Nephron progenitor cell (in vitro differentiated cells): ENCODE measurements at regions not wholly inside any gene's neighbourhood (a gene's known extent, or its start where the extent isn't known, plus 50 kb on each side); places are given as distances from the start of the nearest gene placed in this dataset.

ENCODE experiments used
- DNase-seq: peaks from one replicate; pipeline ENCODE4 v3.0.0; 2021
- H3K27ac Mint-ChIP-seq: 2 replicates; pipeline ENCODE4 v1.8.0; 2021; ENCODE audit warnings: mild to moderate bottlenecking, moderate library complexity, mixed read lengths
- H3K27me3 Mint-ChIP-seq: 2 replicates; pipeline ENCODE4 v1.8.0; 2021; ENCODE audit warnings: mild to moderate bottlenecking, low read depth, mixed read lengths; ENCODE audit not compliant: poor library complexity
- H3K36me3 Mint-ChIP-seq: 2 replicates; pipeline ENCODE4 v1.8.0; 2021; ENCODE audit warnings: low read depth, mixed read lengths
- H3K4me1 Mint-ChIP-seq: 2 replicates; pipeline ENCODE4 v1.8.0; 2021; ENCODE audit warnings: mixed read lengths
- H3K4me3 Mint-ChIP-seq: 2 replicates; pipeline ENCODE4 v1.8.0; 2021; ENCODE audit warnings: mild to moderate bottlenecking, moderate library complexity, mixed read lengths
- H3K9me3 Mint-ChIP-seq: 2 replicates; pipeline ENCODE4 v1.8.0; 2021; ENCODE audit warnings: mild to moderate bottlenecking, moderate library complexity, mixed read lengths
- CTCF ChIP-seq: fragments of 200-600 bp; sonication (generic); IDR thresholded peaks from 2 replicates; pipeline ENCODE4 v1.5.0; 2021; ENCODE audit warnings: antibody characterized with exemption

- Mint-ChIP-seq H3K4me1 (no peaks in the 10 kb centered on the region), H3K27ac (no peak overlapping the region), H3K27me3 (peaks cover 5% of the 10 kb centered on the region), H3K4me3 (no peak overlapping the region), H3K36me3 (peaks cover 5% of the 10 kb centered on the region), H3K9me3 (peaks cover 19% of the 10 kb centered on the region)
- DNase-seq: no peak
- no peak for TF ChIP-seq CTCF
Observed at GRCh38 chr18:22773944-22774343, 159.2 kb upstream of the RBBP8 start.

GRCh38 chr18:22778996-22779395 is 154.1 kb upstream of the RBBP8 start:
- no peak overlapping the region for H3K27ac Mint-ChIP-seq
- no peak for TF ChIP-seq CTCF
- no peaks in the 10 kb centered on the region for H3K4me1 Mint-ChIP-seq
- H3K36me3 Mint-ChIP-seq: no peaks in the 10 kb centered on the region
- H3K9me3 Mint-ChIP-seq: no peaks in the 10 kb centered on the region
- DNase-seq: no peak
- no peak overlapping the region for H3K4me3 Mint-ChIP-seq
- H3K27me3 Mint-ChIP-seq: peaks cover 13% of the 10 kb centered on the region

GRCh38 chr18:22783245-22783644 is 149.9 kb upstream of the RBBP8 start:
- no peaks in the 10 kb centered on the region for H3K4me1 Mint-ChIP-seq
- DNase-seq: no peak
- peaks cover 11% of the 10 kb centered on the region for H3K27me3 Mint-ChIP-seq
- H3K9me3 Mint-ChIP-seq: no peaks in the 10 kb centered on the region
- no peak overlapping the region for H3K27ac Mint-ChIP-seq
- H3K36me3 Mint-ChIP-seq: no peaks in the 10 kb centered on the region
- no peak for TF ChIP-seq CTCF
- no peak overlapping the region for H3K4me3 Mint-ChIP-seq

- Mint-ChIP-seq H3K27ac (no peak overlapping the region), H3K27me3 (peaks cover 8% of the 10 kb centered on the region), H3K36me3 (no peaks in the 10 kb centered on the region), H3K4me1 (no peaks in the 10 kb centered on the region), H3K4me3 (no peak overlapping the region), H3K9me3 (no peaks in the 10 kb centered on the region)
- no peak for TF ChIP-seq CTCF
- DNase-seq: no peak
Observed at GRCh38 chr18:22783662-22784076, 149.5 kb upstream of the RBBP8 start.

GRCh38 chr18:22789052-22789451 is 144.1 kb upstream of the RBBP8 start:
- Mint-ChIP-seq H3K36me3 (no peaks in the 10 kb centered on the region), H3K27me3 (peaks cover 11% of the 10 kb centered on the region), H3K4me3 (no peak overlapping the region), H3K27ac (no peak overlapping the region), H3K4me1 (no peaks in the 10 kb centered on the region), H3K9me3 (no peaks in the 10 kb centered on the region)
- no peak for TF ChIP-seq CTCF
- no peak for DNase-seq

GRCh38 chr18:22789600-22789999 is 143.5 kb upstream of the RBBP8 start:
- H3K9me3 Mint-ChIP-seq: no peaks in the 10 kb centered on the region
- no peaks in the 10 kb centered on the region for H3K4me1 Mint-ChIP-seq
- TF ChIP-seq CTCF: no peak
- no peak overlapping the region for H3K27ac Mint-ChIP-seq
- DNase-seq: no peak
- H3K27me3 Mint-ChIP-seq: peaks cover 11% of the 10 kb centered on the region
- H3K36me3 Mint-ChIP-seq: no peaks in the 10 kb centered on the region
- no peak overlapping the region for H3K4me3 Mint-ChIP-seq
